Stimulated activated naive CD8-positive, alpha-beta T cell treated with anti-CD3 and anti-CD28 coated beads, Interleukin-15, Interleukin-2, amounts not matched to agents 100 ng/mL and 50 ng/mL, for 24 hours (primary cell): ENCODE measurements at regions not wholly inside any gene's neighbourhood (a gene's known extent, or its start where the extent isn't known, plus 50 kb on each side); places are given as distances from the start of the nearest gene placed in this dataset.
"Not testable (repeated sequence)": the region's sequence is repeated elsewhere in the genome, so short reads cannot be mapped to it uniquely, and the experiment has no call there.

Experiments
- H3K27ac Mint-ChIP-seq: one replicate; pipeline ENCODE4 v1.8.0; 2021; ENCODE audit warnings: mild to moderate bottlenecking, mixed read lengths
- H3K27me3 Mint-ChIP-seq: one replicate; pipeline ENCODE4 v1.8.0; 2021; ENCODE audit warnings: mixed read lengths
- H3K36me3 Mint-ChIP-seq: one replicate; pipeline ENCODE4 v1.8.0; 2021; ENCODE audit warnings: low read depth, mixed read lengths
- H3K4me1 Mint-ChIP-seq: one replicate; pipeline ENCODE4 v1.8.0; 2021; ENCODE audit warnings: low read depth, mixed read lengths
- H3K4me3 Mint-ChIP-seq: one replicate; pipeline ENCODE4 v1.8.0; 2021; ENCODE audit warnings: mild to moderate bottlenecking, mixed read lengths
- H3K9me3 Mint-ChIP-seq: one replicate; pipeline ENCODE4 v1.8.0; 2021; ENCODE audit warnings: mixed read lengths

DNA sequence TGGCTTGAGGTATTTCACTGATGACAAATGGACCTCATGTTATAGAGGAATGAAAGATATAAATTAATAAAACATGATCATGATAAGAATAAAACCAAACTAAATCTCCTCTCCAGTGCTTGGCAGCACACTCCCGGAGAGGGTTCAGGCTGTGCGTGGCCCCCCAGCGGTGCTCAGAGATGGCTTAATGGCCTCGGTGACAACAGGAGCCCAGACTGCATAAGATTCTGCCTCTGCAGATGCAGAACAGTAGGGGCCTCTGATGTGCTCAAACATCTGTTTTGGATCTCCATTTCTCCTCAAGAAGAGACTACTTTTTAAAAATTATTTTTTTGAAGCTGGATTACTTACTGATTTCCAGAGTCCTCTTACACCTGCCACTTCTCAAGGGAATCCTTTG, 67.0 kb upstream of the CHD6 start:
- peaks cover 29% of the 10 kb centered on the region for H3K27me3 Mint-ChIP-seq

DNA sequence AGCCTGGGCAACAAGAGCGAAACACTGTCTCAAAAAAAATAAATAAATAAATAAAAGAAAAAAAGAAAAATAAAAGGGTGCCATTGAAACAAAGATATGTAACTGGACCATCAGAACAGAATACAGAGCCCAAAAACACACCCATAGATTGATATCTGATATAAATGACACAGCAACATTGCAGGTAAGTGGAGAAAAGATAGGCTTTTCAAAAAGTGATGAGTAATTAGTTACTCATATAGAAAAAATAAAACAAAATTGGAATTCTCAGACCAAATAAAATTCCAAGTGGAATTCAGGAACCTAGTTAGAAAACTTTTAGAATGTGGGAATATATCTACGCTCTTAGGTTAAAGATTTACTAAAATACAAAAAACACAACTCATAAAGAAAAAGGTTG, 60.6 kb upstream of the CHD6 start:
- H3K4me1 Mint-ChIP-seq: no peaks in the 10 kb centered on the region
- no peak overlapping the region for H3K4me3 Mint-ChIP-seq
- peaks cover 15% of the 10 kb centered on the region for H3K27me3 Mint-ChIP-seq
- no peak overlapping the region for H3K27ac Mint-ChIP-seq
- no peaks in the 10 kb centered on the region for H3K9me3 Mint-ChIP-seq
- no peaks in the 10 kb centered on the region for H3K36me3 Mint-ChIP-seq

More for the DNA sequence above, 67.0 kb upstream of the CHD6 start:
- not testable (repeated sequence) for H3K27ac Mint-ChIP-seq, H3K36me3 Mint-ChIP-seq, H3K4me1 Mint-ChIP-seq, H3K4me3 Mint-ChIP-seq, H3K9me3 Mint-ChIP-seq

DNA sequence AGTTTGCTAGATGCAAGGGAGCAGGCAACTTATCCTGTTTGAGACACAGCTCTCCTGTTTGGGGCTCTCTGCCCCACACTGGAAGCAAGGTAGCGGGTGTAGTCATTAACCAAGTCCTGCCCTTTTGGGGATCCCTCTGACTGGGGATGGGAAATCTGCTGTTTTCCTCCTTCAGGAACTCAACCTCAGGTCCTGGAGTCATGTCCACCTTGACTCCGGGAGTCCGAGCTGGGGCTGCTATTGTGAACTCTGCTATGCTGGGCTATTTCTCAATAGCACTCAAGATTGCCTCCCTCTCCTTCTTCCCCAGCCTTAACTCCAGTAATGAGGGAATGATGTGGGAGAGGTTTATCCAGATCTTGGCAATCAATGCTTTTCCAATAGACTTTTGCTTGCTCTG, 54.1 kb upstream of the CHD6 start:
- Mint-ChIP-seq H3K36me3 (no peaks in the 10 kb centered on the region), H3K27me3 (peaks cover 40% of the 10 kb centered on the region), H3K9me3 (no peaks in the 10 kb centered on the region), H3K4me3 (no peak overlapping the region), H3K4me1 (no peaks in the 10 kb centered on the region), H3K27ac (no peak overlapping the region)

DNA sequence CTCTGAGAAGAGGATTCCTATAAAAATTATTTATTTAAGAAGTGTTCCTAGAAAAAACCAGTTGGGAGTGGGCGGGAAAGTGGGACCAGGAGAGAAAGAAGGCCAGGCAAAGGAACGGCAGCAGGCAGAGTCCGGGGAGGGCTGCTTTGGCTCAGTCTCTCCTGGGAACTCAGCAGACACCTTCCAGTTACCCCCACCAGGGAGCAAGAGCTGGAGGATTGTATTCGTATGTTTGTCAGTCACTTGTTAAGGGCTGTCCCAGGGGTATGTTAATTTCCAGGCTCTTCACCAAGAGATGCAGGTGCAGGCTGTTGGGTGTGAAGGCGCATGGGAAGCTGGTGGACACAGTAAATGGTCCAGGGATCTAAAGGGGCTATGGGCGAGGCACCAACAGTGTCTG, 53.0 kb upstream of the CHD6 start:
- no peak overlapping the region for H3K4me3 Mint-ChIP-seq
- no peaks in the 10 kb centered on the region for H3K4me1 Mint-ChIP-seq
- peaks cover 3% of the 10 kb centered on the region for H3K9me3 Mint-ChIP-seq
- H3K27ac Mint-ChIP-seq: no peak overlapping the region
- H3K36me3 Mint-ChIP-seq: no peaks in the 10 kb centered on the region
- H3K27me3 Mint-ChIP-seq: peaks cover 39% of the 10 kb centered on the region

DNA sequence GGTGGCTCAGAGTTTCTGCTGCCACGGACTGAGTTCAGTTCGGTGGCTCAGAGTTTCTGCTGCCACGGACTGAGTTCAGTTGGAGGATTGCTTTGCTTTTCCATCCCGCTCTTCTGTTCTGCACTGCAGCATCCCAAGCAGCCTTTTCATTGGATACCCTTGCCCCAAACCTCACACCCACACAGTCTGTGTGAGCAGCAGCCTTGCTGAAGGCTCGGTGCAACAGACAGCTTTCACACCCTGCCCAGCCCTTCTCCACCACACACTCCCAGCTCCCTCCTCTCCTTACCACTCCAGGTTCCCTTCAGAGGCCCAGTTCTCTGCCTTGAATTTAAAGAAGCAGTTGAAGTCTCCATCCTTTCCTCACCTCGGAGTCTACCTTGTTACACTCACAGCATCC, 52.5 kb upstream of the CHD6 start:
- Mint-ChIP-seq H3K36me3 (no peaks in the 10 kb centered on the region), H3K27ac (no peak overlapping the region), H3K9me3 (peaks cover 3% of the 10 kb centered on the region), H3K4me3 (no peak overlapping the region), H3K27me3 (peaks cover 36% of the 10 kb centered on the region), H3K4me1 (no peaks in the 10 kb centered on the region)

DNA sequence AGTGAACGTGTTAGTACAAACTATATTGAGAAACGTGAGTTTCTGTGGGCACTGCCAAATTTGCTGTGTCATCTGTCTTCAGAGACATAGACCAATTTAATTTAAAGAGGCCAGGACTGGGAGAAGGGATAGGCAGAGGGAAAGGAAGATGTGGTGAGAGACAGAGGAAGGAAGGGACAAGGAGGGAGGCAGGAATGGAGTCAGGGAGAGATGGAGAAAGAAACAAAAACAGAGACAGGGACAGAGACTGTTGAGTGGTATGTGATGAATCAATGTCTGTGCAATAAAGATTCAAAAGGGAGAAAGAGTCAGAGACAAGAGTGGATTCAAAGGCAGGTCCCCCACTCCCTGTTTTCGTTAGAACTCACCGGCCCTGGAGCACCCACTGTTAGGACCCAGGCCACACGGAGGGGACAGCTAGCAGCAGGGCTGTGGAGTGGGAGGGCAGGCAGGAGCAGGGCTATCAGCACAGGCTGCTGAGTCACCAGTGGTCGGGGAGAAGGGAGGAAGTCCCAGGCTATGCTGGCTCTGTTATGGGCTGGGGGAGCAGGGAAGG, 51.6 kb upstream of the CHD6 start:
- Mint-ChIP-seq H3K27me3 (peaks cover 37% of the 10 kb centered on the region), H3K27ac (no peak overlapping the region), H3K4me1 (no peaks in the 10 kb centered on the region), H3K36me3 (no peaks in the 10 kb centered on the region), H3K9me3 (peaks cover 3% of the 10 kb centered on the region), H3K4me3 (no peak overlapping the region)

DNA sequence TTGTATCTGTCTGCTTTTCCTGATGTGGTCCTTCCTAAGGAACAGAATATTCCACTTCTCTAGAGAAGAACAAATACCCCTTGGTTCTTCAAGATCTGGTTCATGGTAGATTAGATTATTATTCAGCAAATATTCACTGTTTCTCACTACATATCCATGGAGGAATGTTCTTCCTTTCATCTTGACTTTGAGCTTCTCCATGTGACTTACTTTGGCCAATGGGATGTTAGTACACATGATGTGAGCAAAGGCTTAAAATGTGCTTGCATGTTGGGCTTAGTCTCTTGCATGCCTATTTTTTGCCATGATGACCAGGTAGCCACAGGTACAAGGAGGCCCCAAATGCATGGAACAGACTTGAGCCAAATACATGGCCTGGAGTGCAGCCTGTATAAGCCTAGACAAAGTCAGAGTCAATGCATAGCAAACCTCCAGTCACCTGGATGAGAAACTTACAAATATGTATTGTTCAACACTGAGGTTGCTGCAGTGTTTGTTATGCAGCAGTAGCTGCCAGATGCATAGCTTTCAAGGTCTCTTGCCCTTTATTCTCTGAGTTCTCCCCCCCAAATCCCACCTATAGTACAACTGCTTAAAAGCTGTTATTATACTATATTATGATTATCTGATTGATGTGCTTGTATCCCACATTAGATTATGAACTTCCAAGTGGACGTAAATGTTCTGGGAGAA, 50.0 kb upstream of the CHD6 start:
- Mint-ChIP-seq H3K27ac (no peak overlapping the region), H3K36me3 (no peaks in the 10 kb centered on the region), H3K9me3 (peaks cover 3% of the 10 kb centered on the region), H3K27me3 (peaks cover 37% of the 10 kb centered on the region), H3K4me1 (no peaks in the 10 kb centered on the region), H3K4me3 (no peak overlapping the region)
